ENCODE measurements at regions not wholly inside any gene's neighbourhood (a gene's known extent, or its start where the extent isn't known, plus 50 kb on each side); places are given as distances from the start of the nearest gene placed in this dataset.

DNA sequence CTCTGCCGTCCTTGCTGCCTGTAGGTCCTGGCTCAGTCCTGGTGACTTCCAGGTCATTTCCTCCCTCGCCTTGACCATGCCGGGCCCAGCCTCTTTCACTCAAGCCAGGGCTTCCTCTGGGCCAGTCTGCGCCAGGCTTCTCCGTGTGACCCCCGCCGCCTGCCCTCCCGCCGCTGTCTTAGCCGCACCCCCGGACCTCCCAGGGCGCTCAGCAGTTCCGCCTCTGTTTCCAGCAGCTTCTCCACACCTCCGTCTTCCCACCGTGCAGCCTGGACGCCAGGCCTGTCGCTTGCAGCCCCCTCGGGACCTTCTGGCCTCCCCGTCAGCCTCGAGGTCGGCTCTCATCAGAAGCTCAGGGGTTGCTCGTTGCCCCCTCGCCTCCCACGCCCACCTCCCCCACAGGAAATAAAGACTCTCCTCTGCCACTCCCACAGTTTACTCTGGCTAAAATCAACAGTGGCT lies 123.0 kb upstream of the FZD8 start (continued):
- TF ChIP-seq HDAC2 (IDR thresholded peaks at IDR 0.05; ENCODE audit: borderline replicate concordance in 1 of 2, low read depth in 2 of 2, low read length in 2 of 2) (no peak), SAP30 (IDR thresholded peaks at IDR 0.05; ENCODE audit: insufficient read depth, insufficient replicate concordance, low read length) (no peak), RNF2 (IDR thresholded peaks at IDR 0.05; ENCODE audit: borderline replicate concordance, low read depth, low read length, missing control alignments, poor library complexity, severe bottlenecking) (no peak), CHD2 (IDR thresholded peaks at IDR 0.05; ENCODE audit: low read length) (no peak), JUN (IDR thresholded peaks at IDR 0.05; ENCODE audit: low read depth, low read length) (no peak), CREB1 (IDR thresholded peaks at IDR 0.05) (no peak), RAD21 (IDR thresholded peaks at IDR 0.05 in 1 of 2, conservative IDR thresholded peaks at IDR 0.05 in 1 of 2; ENCODE audit: low read depth in 2 of 2, low read length in 2 of 2) (no peak)
